ENCODE measurements at regions not wholly inside any gene's neighbourhood (a gene's known extent, or its start where the extent isn't known, plus 50 kb on each side); places are given as distances from the start of the nearest gene placed in this dataset.

DNA sequence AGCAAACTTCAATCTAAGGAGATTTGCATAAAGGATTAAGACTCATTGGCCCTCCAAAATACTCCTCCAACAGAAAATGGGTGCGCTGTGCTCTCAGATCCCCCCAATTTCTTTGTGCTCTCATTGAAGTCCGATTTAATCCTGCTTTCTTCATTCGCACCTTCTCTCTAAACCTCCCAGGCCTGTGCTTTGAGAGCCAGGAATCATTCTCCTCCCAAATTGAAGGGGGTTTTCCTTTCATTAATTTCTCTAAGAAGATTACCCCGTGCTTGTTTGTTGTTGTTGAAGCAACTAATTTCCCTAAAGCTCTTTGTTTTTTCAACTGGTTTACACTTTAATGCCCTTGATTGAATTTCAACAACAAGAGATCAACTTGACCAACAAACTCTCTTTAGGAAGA is 304.2 kb upstream of the IRX3 start:
- TF ChIP-seq POLR2A (IDR thresholded peaks at IDR 0.05; ENCODE audit: low read depth) (no peak), POLR2AphosphoS5 (IDR thresholded peaks at IDR 0.05) (no peak), EP300 (IDR thresholded peaks at IDR 0.05) (no peak)
- TF ChIP-seq, protein P1, sequence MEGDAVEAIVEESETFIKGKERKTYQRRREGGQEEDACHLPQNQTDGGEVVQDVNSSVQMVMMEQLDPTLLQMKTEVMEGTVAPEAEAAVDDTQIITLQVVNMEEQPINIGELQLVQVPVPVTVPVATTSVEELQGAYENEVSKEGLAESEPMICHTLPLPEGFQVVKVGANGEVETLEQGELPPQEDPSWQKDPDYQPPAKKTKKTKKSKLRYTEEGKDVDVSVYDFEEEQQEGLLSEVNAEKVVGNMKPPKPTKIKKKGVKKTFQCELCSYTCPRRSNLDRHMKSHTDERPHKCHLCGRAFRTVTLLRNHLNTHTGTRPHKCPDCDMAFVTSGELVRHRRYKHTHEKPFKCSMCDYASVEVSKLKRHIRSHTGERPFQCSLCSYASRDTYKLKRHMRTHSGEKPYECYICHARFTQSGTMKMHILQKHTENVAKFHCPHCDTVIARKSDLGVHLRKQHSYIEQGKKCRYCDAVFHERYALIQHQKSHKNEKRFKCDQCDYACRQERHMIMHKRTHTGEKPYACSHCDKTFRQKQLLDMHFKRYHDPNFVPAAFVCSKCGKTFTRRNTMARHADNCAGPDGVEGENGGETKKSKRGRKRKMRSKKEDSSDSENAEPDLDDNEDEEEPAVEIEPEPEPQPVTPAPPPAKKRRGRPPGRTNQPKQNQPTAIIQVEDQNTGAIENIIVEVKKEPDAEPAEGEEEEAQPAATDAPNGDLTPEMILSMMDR (IDR thresholded peaks at IDR 0.05), result no peak
